K562 (cell line): ENCODE measurements at regions not wholly inside any gene's neighbourhood (a gene's known extent, or its start where the extent isn't known, plus 50 kb on each side); places are given as distances from the start of the nearest gene placed in this dataset.

Experiments
- ATAC-seq: fragments of 200-7000 bp; cut with Tn5 transposase; 3 replicates; pipeline ENCODE4 v1.9.1; 2020; ENCODE audit warnings: moderate library complexity
- BruUV-seq: library from RNA; stranded (reverse); fragments of 400-500 nt; replicated peaks from 2 replicates; lab custom pipeline; 2021; lab: Mats Ljungman, UMichigan
- CTCF ChIA-PET: fragments of 300-600 bp; formaldehyde crosslinking; extraction: SDS; loops from one replicate; lab custom pipeline; 2021; ENCODE audit warnings: low intra/inter-chr PET ratio; lab: Yijun Ruan, JAX
- POLR2A ChIA-PET: fragments of 300-600, 350-650 bp; sonication (Branson Sonifier 250); formaldehyde crosslinking; extraction: SDS; loops from one replicate; lab custom pipeline; 2021; ENCODE audit warnings: antibody characterized with exemption, inconsistent platforms; lab: Yijun Ruan, JAX
- DNase-seq, 4 experiments: peaks; one replicate each; pipeline versions ENCODE4 v3.0.0 to v3.0.0-alpha.2; 2011 to 2018; ENCODE audit warnings: low spot score in 3 of 4, mixed read lengths in 3 of 4; ENCODE audit errors: extremely low read depth in 1 of 4
- FAIRE-seq: peaks from 2 replicates; lab custom pipeline; 2011; peaks lifted over from hg19 to GRCh38; lab: Jason Lieb, UNC
- H2AFZ ChIP-seq: 2 replicates; pipeline ENCODE4 v1.6.0; 2011; ENCODE audit warnings: low read depth, low read length, control low read depth, inconsistent platforms
- H3K27ac ChIP-seq: fragments of 200-600 bp; 3 replicates; pipeline ENCODE4 v1.8.0; 2011; ENCODE audit warnings: low read depth, mild to moderate bottlenecking, control low read depth, inconsistent platforms, low read length, moderate library complexity, mixed read lengths; ENCODE audit errors: extremely low read depth
- H3K27me3 ChIP-seq, 2 experiments: fragments of 300-600 bp in 1 of 2; 2 replicates in 1 of 2; 3 replicates in 1 of 2; pipeline versions ENCODE4 v1.6.0 to v1.8.0; 2011; ENCODE audit warnings: inconsistent platforms in 2 of 2, low read length in 2 of 2, mild to moderate bottlenecking in 1 of 2, mixed read lengths in 1 of 2, moderate library complexity in 1 of 2; ENCODE audit not compliant: control insufficient read depth in 2 of 2, insufficient read depth in 2 of 2
- H3K36me3 ChIP-seq: fragments of 300-600 bp; 3 replicates; pipeline ENCODE4 v1.8.0; 2011; ENCODE audit warnings: mild to moderate bottlenecking, low read length, inconsistent platforms; ENCODE audit not compliant: control insufficient read depth, insufficient read depth
- H3K4me1 ChIP-seq, 2 experiments: fragments of 200-600 bp in 1 of 2; replicated peaks in 1 of 2; 2 replicates in 1 of 2; 3 replicates in 1 of 2; pipeline versions ENCODE4 v1.5.1 to v1.8.0; 2011; ENCODE audit warnings: inconsistent platforms in 2 of 2, low read length in 2 of 2, mild to moderate bottlenecking in 1 of 2, mixed read lengths in 1 of 2, moderate library complexity in 1 of 2; ENCODE audit not compliant: control insufficient read depth in 2 of 2, insufficient read depth in 2 of 2
- H3K4me2 ChIP-seq: 2 replicates; pipeline ENCODE4 v1.6.1; 2011; ENCODE audit warnings: low read length, control low read depth, inconsistent platforms, mixed read lengths; ENCODE audit not compliant: insufficient read depth
- H3K4me3 ChIP-seq: fragments of 200-600 bp; sonication (generic), shearing (Covaris generic); 2 replicates; pipeline ENCODE4 v1.5.1; 2016; ENCODE audit warnings: control low read depth, inconsistent platforms
- H3K79me2 ChIP-seq: fragments of 200-600 bp; 3 replicates; pipeline ENCODE4 v1.8.0; 2011; ENCODE audit warnings: low read length, inconsistent platforms; ENCODE audit not compliant: control insufficient read depth, insufficient read depth
- H3K9ac ChIP-seq, 2 experiments: 2 replicates each; pipeline versions ENCODE4 v1.6.0 to v1.6.1; 2011; ENCODE audit warnings: low read depth in 2 of 2, low read length in 2 of 2, control low read depth in 1 of 2, inconsistent platforms in 1 of 2, mild to moderate bottlenecking in 1 of 2, mixed read lengths in 1 of 2; ENCODE audit not compliant: insufficient read depth in 1 of 2
- H3K9me1 ChIP-seq: one replicate; pipeline ENCODE4 v1.6.0; 2011; ENCODE audit warnings: inconsistent platforms, mild to moderate bottlenecking, low read length, moderate library complexity; ENCODE audit not compliant: control insufficient read depth, insufficient read depth
- H3K9me3 ChIP-seq: replicated peaks from 2 replicates; pipeline ENCODE4 v1.5.1; 2011; ENCODE audit warnings: low read depth, low read length, inconsistent platforms; ENCODE audit not compliant: control insufficient read depth, insufficient read depth
- H4K20me1 ChIP-seq: replicated peaks from 2 replicates; pipeline ENCODE4 v1.6.1; 2011; ENCODE audit warnings: low read length, inconsistent platforms, mixed read lengths; ENCODE audit not compliant: control insufficient read depth, insufficient read depth
- CEBPG ChIP-seq, 3 experiments: fragments of 200-800 bp in 1 of 3; sonication (Bioruptor generic) in 1 of 3; sonication (generic) in 1 of 3; formaldehyde crosslinking in 1 of 3; IDR thresholded peaks in 2 of 3; conservative IDR thresholded peaks in 1 of 3; 2 replicates each; pipeline versions ENCODE4 v1.6.1 to v1.8.0; 2016 to 2022; ENCODE audit warnings: missing compliant biosample characterization in 2 of 3, missing genetic modification characterization in 2 of 3, mild to moderate bottlenecking in 1 of 3, missing genetic modification reagents in 1 of 3
- ERF ChIP-seq: fragments of 450-650 bp; formaldehyde crosslinking; IDR thresholded peaks from 2 replicates; pipeline ENCODE4 v1.4.0; 2020; ENCODE audit warnings: mild to moderate bottlenecking, mixed read lengths
- GTF3C2 ChIP-seq: IDR thresholded peaks from 3 replicates; pipeline ENCODE4 v1.6.1; 2011; ENCODE audit warnings: borderline replicate concordance, mild to moderate bottlenecking, moderate library complexity; ENCODE audit not compliant: insufficient read length; ENCODE audit errors: extremely low read depth
- KDM1A ChIP-seq, 2 experiments: fragments of 450-650 bp; IDR thresholded peaks; 2 replicates each; pipeline ENCODE4 v1.6.1; 2016; ENCODE audit warnings: mild to moderate bottlenecking in 2 of 2
- RBM25 ChIP-seq: fragments of 200-400 bp; formaldehyde crosslinking; IDR thresholded peaks from 2 replicates; pipeline ENCODE4 v1.6.1; 2018; ENCODE audit warnings: low read length, low read depth, moderate library complexity; ENCODE audit not compliant: severe bottlenecking
- WGBS: fragments of 100-300 bp; shearing (Covaris generic); methylation state at CpG from one replicate; pipeline ENCODE4 v1.1.6; 2016; ENCODE audit warnings: low coverage, mixed read lengths; ENCODE audit not compliant: insufficient coverage; ENCODE audit errors: missing lambda C conversion rate; 5-methylcytosine and 5-hydroxymethylcytosine counted together
- in situ Hi-C: fragments of 300-500 bp; cut with MboI; formaldehyde crosslinking; loops from 4 replicates; pipeline ENCODE4 v1.15.0; 2018; ENCODE audit warnings: inconsistent platforms, mixed read lengths
- intact Hi-C: fragments of 100-400 bp; cut with micrococcal nuclease; formaldehyde crosslinking; loops from 2 replicates; pipeline ENCODE4 v1.14.2; 2022

GRCh38 chr5:135231289-135231688, 167.7 kb downstream of the MACROH2A1 start:
- no TSS peak for BruUV-seq

More at GRCh38 chr5:135231289-135231688, 167.7 kb downstream of the MACROH2A1 start:
- intact Hi-C loops: no loop called here
- Histone ChIP-seq H3K9me1 (peaks cover 3% of the 10 kb centered on the region), H3K4me3 (no peak overlapping the region), H3K4me1 (peaks cover 16 to 19% of the 10 kb centered on the region in 2 experiments), H3K9me3 (no peaks in the 10 kb centered on the region), H4K20me1 (no peaks in the 10 kb centered on the region; the same call in 1 of the 2 replicates), H3K27me3 (peaks cover 2 to 5% of the 10 kb centered on the region in 2 experiments; a peak in 2 of 5 replicates), H3K27ac (no peak overlapping the region), H3K9ac (peak overlapping the region in 1 of 2 experiments; percentile 20; a peak in 1 of 4 replicates), H3K4me2 (no peak overlapping the region), H2AFZ (0 out of 2 replicates have a peak overlapping the region, but pooled peaks have one; percentile 21), H3K79me2 (no peaks in the 10 kb centered on the region), H3K36me3 (no peaks in the 10 kb centered on the region)
- ATAC-seq (peak; percentile 75), FAIRE-seq (no peak), DNase-seq (peak in 3 of 4 experiments; percentile 24 to 58 (median 49))
- TF ChIP-seq GTF3C2 (no peak), ERF (CRISPR knock-in tag) (no peak), CEBPG (CRISPR knock-in tag; IDR thresholded peaks at IDR 0.05) (no peak), CEBPG (tag; conservative IDR thresholded peaks at IDR 0.05 in 1 of 2, IDR thresholded peaks at IDR 0.05 in 1 of 2) (no peak), KDM1A (IDR thresholded peaks at IDR 0.05) (peak in 1 of 2 experiments; percentile 23; a peak in 1 of 4 replicates), RBM25 (peak; percentile 42)
- ChIA-PET POLR2A (interaction anchor here (0.6 to 1.0 kb wide), 3 partner anchors 21 to 78 kb away, joined by 3 to 4 read pairs (median 3); no protein-coding TSS in a partner anchor), CTCF (no interaction called here)
- 40% methylated on average over 2 of the region's 2 CpGs for WGBS
- in situ Hi-C loops: no loop called here
